T follicular helper cell (primary cell): ENCODE measurements at regions not wholly inside any gene's neighbourhood (a gene's known extent, or its start where the extent isn't known, plus 50 kb on each side); places are given as distances from the start of the nearest gene placed in this dataset.

Experiments
- DNase-seq: peaks from one replicate; pipeline ENCODE4 v3.0.0-alpha.2; 2020; ENCODE audit warnings: low read depth

GRCh38 chr12:88996200-88996788 lies 356.0 kb downstream of the DUSP6 start:
- DNase-seq, result no peak

- DNase-seq, result no peak
These were observed 357.3 kb downstream of the DUSP6 start for GRCh38 chr12:88994971-88995370.

- no peak for DNase-seq
These were observed 357.8 kb downstream of the DUSP6 start for GRCh38 chr12:88994537-88994936.

- DNase-seq, result no peak
These were observed 358.6 kb downstream of the DUSP6 start for GRCh38 chr12:88993651-88994050.

DNA sequence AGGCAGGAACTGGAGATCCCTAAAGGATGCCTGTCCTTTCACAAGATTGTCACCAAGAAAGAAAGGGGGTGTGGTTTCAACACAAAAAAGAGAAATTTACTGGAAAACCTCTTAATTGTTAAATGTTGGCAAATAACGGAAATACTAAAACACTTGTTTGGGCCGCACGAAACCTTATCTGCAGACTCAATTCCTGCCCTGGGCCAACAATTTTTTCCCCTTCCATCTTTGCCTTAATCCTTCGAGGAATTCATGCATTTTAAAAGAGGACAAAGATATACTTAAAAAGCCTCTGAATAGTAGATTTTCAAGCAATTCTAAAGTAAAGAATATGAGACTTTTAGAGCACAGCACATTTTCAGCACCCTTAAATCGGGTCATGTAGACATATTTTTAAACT lies 366.2 kb downstream of the DUSP6 start:
- no peak for DNase-seq

DNA sequence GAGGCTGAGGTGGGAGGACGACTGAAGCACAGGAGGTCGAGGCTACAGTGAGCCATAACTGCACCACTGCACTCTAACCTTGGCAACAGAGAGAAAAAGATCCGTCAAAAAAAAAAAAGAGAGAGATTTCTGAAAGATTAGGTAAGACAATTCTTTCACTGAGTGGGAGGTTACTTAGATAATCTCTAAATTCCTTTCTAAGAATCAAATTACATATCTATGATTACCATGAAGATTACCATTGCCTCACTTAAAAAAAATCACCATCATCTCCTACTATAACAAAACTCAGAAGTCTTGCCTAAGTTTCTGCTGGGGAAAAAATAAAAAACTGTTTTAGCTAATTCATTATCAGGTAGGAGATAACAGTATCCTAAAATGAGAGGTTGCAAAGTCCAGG lies 366.7 kb downstream of the DUSP6 start:
- DNase-seq, result no peak

DNA sequence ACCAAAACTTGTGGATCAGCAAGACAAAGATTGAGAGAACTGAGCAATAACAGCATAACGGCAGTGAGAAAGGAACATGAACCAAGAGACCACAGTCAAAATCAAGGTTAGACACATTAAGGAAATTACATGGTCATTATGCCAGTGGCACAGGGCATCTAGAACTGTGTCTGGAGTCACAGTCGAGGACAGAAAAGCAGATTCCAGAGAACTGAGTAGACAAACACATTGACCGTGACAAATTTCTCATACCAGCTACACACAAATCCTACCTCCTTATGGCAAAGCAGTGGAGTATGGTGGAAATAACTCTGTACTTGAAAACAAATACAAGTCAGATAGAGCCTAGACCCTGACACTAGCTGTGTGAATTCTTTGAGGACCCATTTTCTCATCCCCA lies 367.3 kb downstream of the DUSP6 start:
- DNase-seq, result no peak

DNA sequence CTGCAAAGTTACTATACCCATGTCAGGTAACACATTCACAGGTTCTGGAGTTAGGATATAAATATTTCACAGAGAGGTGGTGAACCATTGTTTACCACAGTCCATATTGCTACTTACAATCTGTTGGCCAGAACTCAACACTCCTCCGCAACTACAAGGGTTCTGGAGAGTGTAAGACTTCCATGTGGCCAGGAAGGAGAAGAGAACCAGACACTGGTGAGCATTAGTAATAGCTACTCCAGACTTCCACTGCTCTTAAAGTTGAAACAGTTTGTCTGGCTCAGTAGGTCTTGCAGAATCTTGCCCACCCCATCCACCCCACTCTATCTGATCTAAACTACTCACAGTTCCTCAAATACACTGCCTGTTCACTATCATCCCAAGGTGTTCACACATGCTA lies 369.6 kb downstream of the DUSP6 start:
- DNase-seq, result no peak

DNA sequence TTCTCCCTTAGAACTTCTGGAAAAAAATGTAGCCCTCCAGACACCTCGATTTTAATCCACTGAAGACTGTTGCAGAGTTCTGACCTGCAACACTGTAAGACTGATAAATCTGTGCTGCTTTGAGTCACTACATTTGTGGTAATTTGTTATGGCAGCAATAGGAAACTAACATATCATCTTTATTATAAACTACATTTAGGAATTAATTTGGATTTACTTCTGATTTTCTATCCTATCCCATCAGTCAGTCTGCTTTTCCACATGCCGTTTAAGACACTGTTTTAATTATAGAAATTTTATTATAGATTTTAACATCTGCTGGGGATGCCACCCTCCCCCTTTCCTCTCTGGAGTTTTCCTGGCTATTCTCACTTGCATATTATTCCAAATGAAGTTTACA lies 375.2 kb downstream of the DUSP6 start:
- DNase-seq, result no peak

GRCh38 chr12:88973998-88974397 lies 378.3 kb downstream of the DUSP6 start:
- DNase-seq, result no peak

GRCh38 chr12:88970740-88971139 lies 381.6 kb downstream of the DUSP6 start:
- DNase-seq, result no peak

- DNase-seq, result no peak
These were observed 383.2 kb downstream of the DUSP6 start for GRCh38 chr12:88969127-88969526.

- DNase-seq, result no peak
These were observed 380.1 kb upstream of the KITLG start for GRCh38 chr12:88960213-88960878.

DNA sequence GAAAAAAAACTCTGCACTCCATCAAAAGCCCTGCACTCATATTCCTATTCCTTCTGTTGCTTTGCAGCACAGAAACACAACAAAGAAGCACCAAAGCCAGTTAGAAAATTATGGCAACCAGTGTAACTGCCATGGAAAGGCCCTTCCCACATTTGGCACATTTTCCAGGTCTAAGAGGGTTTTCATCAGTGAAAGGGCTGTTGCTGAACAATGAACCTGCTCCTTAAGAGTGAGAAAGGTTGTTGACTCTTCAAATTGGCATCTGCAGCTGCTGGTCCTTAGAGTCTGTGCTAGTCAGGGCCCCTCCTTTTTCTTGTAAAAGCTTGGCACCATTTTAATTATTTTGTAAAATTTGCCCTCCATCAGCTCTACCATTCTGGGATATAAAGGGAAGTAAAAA lies 378.7 kb upstream of the KITLG start:
- DNase-seq, result no peak

- no peak for DNase-seq
These were observed 377.9 kb upstream of the KITLG start for GRCh38 chr12:88958153-88958552.

DNA sequence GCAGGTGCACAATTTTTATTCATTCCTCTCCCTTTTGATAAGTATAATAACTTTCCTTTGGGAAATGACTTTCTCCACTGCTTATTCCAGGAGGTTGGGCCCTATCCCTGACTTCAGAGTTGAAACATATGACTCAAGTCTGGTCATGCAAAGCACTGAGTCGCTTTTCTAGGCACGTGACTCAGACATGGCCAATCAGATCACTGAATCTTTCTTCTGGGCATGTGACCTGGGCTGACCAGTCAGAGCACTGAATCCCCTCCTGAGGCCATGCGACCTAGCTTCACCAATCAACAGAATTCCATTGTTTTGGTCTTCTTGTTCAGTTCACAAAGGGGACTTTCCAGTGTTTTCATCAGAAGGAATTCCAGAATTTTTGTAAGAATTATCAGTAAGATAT lies 377.1 kb upstream of the KITLG start:
- no peak for DNase-seq

DNA sequence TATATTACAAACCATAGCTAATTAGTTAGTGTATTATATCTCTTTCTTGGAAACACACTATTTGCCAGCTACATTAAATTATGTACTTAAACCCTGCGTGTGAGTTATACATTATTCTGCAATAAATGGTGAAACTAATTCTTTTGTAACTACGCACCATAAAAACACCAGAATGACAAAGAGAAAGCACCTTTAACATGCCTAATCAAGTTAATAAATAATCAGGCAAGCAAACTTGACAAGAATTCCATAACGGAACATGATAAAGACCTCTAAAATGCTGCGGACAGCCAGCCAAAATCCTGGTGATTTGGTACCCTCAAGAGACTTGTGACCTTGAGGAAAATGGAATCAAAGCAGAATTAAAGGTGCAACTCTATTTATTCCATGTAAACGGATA lies 375.3 kb upstream of the KITLG start:
- no peak for DNase-seq

DNA sequence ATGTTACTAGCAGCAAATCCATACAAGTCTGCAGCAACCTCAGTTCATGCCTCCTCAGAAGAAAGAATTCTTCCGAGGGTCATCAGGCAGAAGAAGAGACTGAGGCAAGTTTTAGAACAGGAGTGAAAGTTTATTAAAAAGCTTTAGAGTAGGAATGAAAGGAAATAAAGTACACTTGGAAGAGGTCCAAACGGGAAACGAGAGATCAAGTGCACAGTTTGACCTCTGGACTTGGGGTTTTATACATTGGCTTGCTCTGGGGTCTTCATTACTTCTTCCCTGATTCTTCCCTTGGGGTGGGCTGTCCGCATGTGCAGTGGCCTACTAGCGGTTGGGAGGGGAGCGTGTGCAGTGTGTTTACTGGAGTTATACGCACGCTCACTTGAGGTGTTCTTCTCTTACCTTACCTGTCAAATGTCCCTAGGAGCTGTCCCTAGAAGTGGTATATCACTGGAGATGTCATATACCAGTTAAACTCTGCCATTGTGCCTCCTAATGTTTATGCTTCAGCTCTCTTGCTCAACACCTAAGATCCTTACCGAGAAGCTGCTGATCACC lies 372.8 kb upstream of the KITLG start:
- no peak for DNase-seq

DNA sequence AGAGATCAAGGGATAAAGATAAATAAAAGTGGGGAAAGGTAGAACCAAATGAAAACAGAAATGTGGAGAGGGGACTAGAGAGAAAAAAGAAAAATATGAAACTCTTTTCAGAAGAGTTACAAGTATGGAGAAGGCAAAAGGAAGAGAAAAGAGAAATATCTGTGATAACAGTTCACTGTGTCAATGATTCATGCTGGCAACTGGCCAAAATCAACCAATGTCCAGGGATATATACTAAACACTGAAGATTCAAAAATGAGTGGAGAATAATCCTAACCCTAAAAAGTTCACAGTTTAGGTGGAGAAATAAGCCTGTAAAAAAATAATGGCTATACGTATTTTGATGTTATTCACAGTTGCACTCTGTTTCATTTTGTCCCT lies 372.3 kb upstream of the KITLG start:
- no peak for DNase-seq

DNA sequence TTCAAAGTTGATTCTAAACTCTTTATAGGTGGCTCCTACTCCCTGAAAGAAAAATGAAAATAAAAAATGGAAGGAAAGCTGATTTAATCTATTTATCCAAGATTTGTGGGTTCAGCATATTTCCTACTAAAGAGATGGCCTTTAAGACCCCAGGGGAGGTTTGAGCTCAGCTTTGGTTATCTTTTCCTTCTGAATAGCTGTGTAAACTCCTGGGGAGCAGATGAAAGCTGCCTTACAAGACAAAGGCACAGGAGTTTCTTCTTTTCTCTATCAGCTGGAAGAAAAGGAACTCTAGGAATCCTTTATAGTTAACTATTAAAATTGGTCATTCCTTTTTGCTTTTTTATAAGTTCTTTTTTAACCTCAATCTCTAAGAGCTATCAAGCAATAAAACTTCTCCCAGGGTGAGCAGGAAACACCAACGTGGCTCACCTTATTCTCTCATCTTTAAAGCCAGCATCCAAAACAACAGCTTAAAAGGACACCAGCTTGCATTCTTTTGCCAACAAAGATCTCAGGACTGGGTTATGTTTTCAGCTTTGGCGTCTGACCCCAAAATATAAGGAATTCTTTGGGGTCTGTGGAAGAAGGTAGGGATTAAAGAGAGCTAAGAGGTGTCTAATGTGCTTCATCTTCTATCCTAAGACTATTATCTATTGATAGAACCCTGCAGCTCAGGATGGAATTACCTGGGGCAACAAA lies 371.7 kb upstream of the KITLG start:
- no peak for DNase-seq

- no peak for DNase-seq
These were observed 370.9 kb upstream of the KITLG start for GRCh38 chr12:88951177-88951576.

GRCh38 chr12:88947486-88948043 lies 367.3 kb upstream of the KITLG start:
- DNase-seq, result no peak
